Panc1 (cell line): ENCODE measurements at regions not wholly inside any gene's neighbourhood (a gene's known extent, or its start where the extent isn't known, plus 50 kb on each side); places are given as distances from the start of the nearest gene placed in this dataset.

Experiments
- POLR2AphosphoS5 ChIP-seq: IDR thresholded peaks from 2 replicates; pipeline ENCODE4 v1.6.1; 2012; ENCODE audit warnings: mild to moderate bottlenecking, low read depth, low read length, moderate library complexity
- REST ChIP-seq, 2 experiments: IDR thresholded peaks; 2 replicates each; pipeline ENCODE4 v1.6.1; 2011 to 2012; ENCODE audit warnings: low read depth in 2 of 2, control low read depth in 1 of 2, low read length in 1 of 2, mild to moderate bottlenecking in 1 of 2, moderate library complexity in 1 of 2; ENCODE audit not compliant: insufficient read depth in 1 of 2
- TF ChIP-seq, protein P1 (sequence below): fragments of 450-650 bp; IDR thresholded peaks from 2 replicates; pipeline ENCODE4 v1.5.1; 2017; ENCODE audit warnings: mild to moderate bottlenecking

GRCh38 chr5:152499814-152500535, 94.9 kb upstream of the NMUR2 start:
- TF ChIP-seq, protein P1, sequence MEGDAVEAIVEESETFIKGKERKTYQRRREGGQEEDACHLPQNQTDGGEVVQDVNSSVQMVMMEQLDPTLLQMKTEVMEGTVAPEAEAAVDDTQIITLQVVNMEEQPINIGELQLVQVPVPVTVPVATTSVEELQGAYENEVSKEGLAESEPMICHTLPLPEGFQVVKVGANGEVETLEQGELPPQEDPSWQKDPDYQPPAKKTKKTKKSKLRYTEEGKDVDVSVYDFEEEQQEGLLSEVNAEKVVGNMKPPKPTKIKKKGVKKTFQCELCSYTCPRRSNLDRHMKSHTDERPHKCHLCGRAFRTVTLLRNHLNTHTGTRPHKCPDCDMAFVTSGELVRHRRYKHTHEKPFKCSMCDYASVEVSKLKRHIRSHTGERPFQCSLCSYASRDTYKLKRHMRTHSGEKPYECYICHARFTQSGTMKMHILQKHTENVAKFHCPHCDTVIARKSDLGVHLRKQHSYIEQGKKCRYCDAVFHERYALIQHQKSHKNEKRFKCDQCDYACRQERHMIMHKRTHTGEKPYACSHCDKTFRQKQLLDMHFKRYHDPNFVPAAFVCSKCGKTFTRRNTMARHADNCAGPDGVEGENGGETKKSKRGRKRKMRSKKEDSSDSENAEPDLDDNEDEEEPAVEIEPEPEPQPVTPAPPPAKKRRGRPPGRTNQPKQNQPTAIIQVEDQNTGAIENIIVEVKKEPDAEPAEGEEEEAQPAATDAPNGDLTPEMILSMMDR, result no peak
- TF ChIP-seq REST (IDR thresholded peaks at IDR 0.05; ENCODE audit: insufficient read depth in 1 of 2, low read depth in 2 of 2, low read length in 1 of 2), result no peak
- no peak for TF ChIP-seq POLR2AphosphoS5
